HG02642 (cell line): ENCODE measurements at regions not wholly inside any gene's neighbourhood (a gene's known extent, or its start where the extent isn't known, plus 50 kb on each side); places are given as distances from the start of the nearest gene placed in this dataset.
"Not testable (repeated sequence)": the region's sequence is repeated elsewhere in the genome, so short reads cannot be mapped to it uniquely, and the experiment has no call there.

ENCODE experiments used
- ATAC-seq: cut with Tn5 transposase; IDR thresholded peaks from one replicate; pipeline ENCODE4 v1.9.1; 2021; ENCODE audit warnings: mild to moderate bottlenecking; ENCODE audit not compliant: unreplicated experiment, poor library complexity

DNA sequence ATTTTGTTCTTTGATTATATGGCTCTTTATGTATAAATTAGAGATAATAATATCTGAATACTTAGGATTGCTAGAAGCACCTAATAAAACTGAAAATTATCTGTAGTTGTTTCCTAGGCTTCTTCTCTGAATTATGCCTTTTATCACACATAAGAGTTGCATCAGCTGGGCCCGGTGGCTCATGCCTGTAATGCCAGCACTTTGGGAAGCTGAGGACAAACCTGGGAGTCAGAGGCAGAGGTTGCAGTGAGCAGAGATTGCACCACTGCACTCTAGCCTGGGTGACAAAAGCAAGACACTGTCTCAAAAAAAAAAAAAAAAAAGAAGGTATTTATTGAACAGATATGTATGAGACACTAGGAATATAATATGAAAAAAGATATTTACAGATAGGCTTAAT is 773.5 kb upstream of the AGA start:
- no peak for ATAC-seq

- ATAC-seq = not testable (repeated sequence)
These were observed 784.2 kb upstream of the AGA start for GRCh38 chr4:178226421-178226820.

GRCh38 chr4:178233906-178234305 is 791.7 kb upstream of the AGA start:
- no peak for ATAC-seq

DNA sequence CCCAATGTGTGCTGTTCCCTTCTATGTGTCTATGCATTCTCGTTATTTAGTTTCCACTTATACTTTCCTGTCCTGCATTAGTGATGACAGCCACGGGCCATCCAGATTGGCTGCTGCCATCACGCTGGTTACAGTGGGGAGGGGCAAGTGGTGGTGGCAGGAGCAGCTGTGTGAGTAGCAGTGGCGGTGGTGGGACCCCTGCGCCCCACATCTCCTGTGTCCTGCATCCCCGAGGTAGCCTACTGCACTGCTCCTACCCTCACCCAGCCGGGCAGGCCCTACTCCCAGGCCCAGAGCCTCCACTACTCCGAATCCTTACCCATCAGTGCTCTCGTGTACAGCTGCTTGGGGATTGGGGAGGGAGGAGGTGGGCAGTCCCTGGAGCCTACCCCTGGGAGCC is 798.7 kb upstream of the AGA start:
- no peak for ATAC-seq

- no peak for ATAC-seq
These were observed 799.4 kb upstream of the AGA start for GRCh38 chr4:178241601-178242118.

GRCh38 chr4:178242655-178243054 is 800.4 kb upstream of the AGA start:
- no peak for ATAC-seq

DNA sequence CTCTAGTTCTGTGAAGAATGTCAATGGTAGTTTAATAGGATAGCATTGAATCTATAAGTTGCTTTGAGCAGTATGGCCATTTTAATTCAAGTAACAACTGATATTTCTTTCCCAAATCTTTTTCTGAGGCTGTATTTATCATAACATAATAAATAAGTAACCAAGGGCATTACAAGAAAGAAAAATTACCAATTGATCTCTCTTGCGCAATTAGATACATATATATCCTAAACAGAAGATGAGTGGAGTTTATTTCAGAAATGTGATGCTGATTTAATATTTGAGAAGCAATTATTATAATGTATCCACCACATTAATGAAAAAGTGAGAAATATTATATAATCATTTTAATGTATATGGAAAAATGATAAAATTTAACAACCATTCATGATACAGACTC is 802.5 kb upstream of the AGA start:
- no peak for ATAC-seq

DNA sequence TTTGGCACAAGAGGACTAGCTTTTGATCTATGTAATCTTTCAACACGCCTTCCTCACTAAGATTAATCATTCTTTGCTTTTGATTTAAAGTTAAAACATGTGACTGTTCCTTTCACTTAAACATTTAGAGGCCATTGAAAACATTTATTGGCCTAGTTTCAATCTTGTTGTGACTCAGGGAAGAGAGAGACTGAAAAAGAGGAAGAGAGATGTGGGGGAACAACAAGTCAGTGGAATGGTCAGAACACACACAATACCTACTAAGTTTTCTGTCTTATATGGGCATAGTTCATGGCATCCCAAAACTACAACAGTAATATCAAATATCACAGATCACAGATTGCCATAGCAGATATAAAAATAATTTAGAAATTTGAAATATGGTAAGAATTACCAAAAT is 812.9 kb upstream of the AGA start:
- ATAC-seq = no peak

GRCh38 chr4:178258603-178259002 is 816.4 kb upstream of the AGA start:
- ATAC-seq = no peak

DNA sequence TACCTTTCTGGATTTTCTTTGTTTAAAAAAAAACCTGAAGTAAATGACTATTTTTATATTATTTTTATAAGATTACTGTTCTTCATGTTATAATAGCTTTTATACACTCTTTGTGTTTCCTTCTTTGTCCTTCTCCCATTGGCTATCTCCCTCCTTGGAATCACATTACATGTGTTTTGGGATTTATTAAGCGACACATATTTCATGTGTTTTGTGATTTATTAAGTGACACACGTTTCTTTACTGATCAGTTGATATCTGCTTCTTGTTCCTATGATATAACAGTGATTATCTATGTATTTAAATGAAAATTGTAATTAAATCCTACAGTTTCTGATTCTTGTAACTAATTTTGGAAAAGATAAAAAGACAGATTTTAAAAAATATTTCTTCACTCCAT is 817.3 kb upstream of the AGA start:
- ATAC-seq = no peak

GRCh38 chr4:178264001-178264400 is 821.8 kb upstream of the AGA start:
- ATAC-seq = no peak

- ATAC-seq = no peak
These were observed 829.1 kb upstream of the AGA start for GRCh38 chr4:178271386-178271785.

GRCh38 chr4:178273168-178273567 is 830.9 kb upstream of the AGA start:
- ATAC-seq = no peak

DNA sequence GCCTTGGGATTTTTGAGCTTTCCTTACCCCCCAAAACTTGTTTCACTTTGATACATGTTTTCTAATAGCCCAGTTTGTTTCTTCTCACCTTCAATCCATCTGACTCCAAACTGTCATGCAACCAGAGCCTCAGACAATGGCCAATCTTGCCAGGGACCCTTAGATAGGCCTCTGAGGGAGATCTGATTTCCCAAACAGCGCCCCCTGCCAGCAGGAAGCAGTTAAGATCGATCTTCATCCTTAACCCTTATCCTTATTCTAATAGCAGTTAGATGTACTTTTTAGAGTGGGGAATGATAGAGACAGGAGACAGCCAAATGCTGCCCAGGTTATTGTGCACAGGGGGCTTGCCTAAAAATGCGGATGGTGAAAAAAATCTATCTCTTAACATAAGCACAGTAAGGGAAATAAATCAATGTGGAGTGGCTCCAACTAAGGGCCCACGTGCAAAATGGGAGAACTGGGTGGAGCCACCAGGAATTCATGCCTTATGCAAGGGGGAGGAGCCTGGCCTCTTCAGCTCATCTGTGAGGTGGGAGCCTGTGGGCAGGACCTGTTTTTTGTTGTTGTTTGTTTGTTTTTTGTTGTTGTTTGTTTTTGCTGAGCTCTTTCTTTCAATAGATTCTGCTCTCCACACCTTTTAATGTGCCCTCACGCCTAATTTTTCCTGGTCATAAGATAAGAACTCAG is 833.6 kb upstream of the AGA start:
- no peak for ATAC-seq

DNA sequence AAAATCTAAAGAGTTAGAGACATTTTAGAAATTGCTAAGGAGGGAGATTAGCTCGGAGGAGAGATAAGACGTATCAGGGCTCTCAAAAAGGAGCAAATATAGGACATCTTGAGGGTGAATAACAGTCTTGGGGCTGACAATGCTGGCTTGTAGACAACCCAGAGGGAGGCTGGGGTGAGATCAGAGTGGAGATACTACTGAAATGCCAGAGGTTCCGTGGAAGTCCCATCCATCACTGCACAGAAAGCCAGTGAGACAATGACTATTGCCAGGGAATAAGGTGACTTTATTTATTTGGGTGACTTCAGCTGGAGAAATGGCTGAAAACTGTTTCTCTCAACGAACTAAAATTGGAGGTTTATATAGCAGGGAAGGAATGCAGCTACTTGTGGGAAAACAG is 838.1 kb upstream of the AGA start:
- ATAC-seq = no peak

DNA sequence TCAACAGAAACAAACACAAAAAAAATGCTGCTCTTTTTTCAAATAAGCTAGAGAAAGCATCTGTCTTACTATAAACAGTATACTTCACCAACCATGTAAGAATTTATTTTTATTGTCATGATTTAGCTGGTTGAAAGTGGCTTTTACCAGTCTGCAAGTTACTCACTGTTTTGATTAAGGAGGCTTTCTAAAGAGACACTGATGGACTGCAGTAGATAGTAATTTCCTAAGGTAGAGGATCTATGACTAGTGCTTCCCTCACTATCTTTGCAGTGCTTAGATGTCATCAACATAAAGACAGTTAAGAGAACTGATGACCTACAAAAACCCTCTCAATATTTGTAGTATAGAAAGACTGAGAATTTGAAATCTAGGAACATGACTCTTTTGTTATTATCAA is 846.2 kb upstream of the AGA start:
- no peak for ATAC-seq

- ATAC-seq = no peak
These were observed 851.4 kb upstream of the AGA start for GRCh38 chr4:178293601-178294000.

GRCh38 chr4:178296669-178297068 is 854.4 kb upstream of the AGA start:
- ATAC-seq = no peak

DNA sequence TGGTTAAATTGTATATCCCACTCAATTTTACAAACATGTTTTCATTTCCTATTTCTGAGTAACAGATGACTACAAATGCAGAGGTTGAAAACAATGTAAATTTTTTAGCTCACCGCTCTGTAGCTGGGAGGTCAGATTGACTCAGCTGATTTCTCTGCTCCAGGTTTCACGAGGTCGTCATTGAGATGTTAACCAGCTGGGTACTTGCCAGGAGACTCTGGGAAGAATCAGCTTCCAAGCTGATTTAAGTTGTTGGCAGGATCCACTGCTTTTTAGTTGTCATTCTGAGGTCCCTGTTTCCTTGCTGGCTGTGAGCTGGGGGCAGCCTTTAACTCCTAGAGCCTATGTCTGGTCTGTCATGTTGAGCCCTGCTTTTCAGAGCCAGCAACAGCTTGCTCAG is 864.3 kb upstream of the AGA start:
- no peak for ATAC-seq

DNA sequence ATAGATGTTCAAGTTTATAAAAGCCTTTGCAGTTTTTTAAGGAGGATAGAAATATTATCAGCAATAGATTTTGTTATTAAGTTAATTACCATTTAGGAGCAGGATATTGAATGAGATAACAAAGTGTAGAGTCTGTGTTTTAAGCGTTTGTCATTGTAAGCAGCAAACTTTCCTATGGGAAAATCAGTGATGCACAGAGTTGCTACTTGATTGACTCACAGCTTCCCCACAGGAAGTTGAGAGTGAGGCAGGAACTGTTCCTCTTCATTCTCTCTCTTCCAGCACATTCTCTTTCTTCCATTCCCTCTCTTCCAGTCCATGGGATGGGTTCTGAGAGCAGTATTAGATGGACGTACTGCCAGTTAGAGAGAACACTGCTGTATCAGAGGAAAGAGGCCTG is 867.7 kb upstream of the AGA start:
- no peak for ATAC-seq

DNA sequence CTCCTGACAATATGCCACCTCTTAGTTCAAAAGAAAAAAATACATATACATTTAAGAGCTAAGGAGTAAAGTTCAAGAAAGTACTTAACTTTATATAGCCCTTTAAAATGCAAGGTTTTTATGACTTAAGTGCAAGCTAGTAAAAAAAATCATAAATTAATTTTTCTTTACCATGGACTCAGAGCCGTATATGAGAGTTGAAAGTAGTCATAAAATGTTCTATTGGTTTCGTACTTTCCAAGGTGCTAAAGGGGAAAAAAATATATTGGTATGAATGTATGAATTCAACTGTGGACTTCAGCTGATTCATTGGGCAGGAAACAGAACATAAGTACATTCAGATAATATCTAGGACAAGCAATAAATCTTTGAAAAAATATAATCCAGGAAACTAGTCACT is 869.8 kb upstream of the AGA start:
- ATAC-seq = no peak

- ATAC-seq = no peak
These were observed 872.0 kb upstream of the AGA start for GRCh38 chr4:178314287-178314686.

DNA sequence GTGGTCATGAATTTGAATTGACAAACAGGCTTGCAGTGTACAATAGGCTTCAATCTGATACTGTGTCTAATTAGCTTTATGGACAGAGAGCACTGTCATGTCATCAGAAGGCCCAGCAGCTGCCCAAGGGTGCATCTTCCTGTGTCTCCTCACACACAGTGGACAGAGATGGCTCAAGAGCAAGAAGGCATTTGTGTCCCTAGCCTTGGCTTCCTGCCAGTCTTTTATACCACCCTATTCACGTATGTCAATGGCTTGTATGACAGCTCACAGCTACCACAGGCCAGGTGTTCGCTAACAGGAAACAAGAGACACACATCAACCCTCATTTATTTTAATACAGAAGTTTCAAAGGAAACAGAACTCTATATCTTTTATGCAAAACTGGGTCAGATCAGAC is 874.0 kb upstream of the AGA start:
- no peak for ATAC-seq
